ENCODE measurements at regions not wholly inside any gene's neighbourhood (a gene's known extent, or its start where the extent isn't known, plus 50 kb on each side); places are given as distances from the start of the nearest gene placed in this dataset.

DNA sequence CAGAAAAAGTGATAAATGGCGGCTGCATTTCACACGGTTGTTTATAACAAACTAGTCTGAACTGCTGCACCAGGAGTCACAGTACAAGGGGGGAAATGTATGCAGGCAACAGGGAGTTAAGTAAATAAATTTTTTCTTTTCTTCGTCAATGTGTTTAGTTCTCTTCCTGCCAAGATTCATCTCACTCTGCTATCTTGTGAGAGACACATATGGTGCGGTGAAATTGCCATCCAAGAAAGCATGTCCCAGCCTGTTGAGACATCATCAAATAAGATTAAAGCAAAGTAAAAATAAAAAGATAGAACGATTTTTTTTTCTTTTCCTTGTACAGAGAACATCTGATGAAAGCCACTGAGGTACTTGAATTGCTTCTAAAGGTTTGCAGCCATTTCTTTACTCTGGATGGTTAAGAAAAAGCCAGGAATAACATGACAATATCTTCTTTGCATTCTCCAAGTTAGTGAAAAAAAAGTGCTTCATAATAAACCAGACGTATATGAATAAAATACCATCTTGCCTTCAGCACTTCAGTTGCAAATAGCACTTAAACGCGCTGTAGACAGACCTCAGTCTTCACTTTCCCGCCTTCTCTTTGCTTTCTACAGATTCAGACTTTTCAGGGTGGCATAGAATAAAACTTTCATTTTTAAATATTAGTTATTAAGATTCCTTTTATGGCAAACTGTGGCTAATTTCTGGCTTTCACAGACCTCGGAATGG is 506.2 kb upstream of the ZFHX3 start:
- TF ChIP-seq, protein P1, sequence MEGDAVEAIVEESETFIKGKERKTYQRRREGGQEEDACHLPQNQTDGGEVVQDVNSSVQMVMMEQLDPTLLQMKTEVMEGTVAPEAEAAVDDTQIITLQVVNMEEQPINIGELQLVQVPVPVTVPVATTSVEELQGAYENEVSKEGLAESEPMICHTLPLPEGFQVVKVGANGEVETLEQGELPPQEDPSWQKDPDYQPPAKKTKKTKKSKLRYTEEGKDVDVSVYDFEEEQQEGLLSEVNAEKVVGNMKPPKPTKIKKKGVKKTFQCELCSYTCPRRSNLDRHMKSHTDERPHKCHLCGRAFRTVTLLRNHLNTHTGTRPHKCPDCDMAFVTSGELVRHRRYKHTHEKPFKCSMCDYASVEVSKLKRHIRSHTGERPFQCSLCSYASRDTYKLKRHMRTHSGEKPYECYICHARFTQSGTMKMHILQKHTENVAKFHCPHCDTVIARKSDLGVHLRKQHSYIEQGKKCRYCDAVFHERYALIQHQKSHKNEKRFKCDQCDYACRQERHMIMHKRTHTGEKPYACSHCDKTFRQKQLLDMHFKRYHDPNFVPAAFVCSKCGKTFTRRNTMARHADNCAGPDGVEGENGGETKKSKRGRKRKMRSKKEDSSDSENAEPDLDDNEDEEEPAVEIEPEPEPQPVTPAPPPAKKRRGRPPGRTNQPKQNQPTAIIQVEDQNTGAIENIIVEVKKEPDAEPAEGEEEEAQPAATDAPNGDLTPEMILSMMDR (IDR thresholded peaks at IDR 0.05) = no peak
- TF ChIP-seq POLR2A (IDR thresholded peaks at IDR 0.05) = no peak
- no peak for ATAC-seq
- intact Hi-C loops (cut with DNase I) = no loop called here
- Histone ChIP-seq H3K27me3 (peaks cover 0 to 30% (median 0%) of the 10 kb centered on the region in 9 donors), H3K27ac (no peak overlapping the region), H3K4me3 (no peak overlapping the region), H3K9me3 (no peaks in the 10 kb centered on the region), H3K36me3 (no peaks in the 10 kb centered on the region), H3K4me1 (no peaks in the 10 kb centered on the region)
- 74 to 80% (median 77%) methylated on average over 10 of the region's 10 CpGs for WGBS, 4 donors
- no peak for DNase-seq

DNA sequence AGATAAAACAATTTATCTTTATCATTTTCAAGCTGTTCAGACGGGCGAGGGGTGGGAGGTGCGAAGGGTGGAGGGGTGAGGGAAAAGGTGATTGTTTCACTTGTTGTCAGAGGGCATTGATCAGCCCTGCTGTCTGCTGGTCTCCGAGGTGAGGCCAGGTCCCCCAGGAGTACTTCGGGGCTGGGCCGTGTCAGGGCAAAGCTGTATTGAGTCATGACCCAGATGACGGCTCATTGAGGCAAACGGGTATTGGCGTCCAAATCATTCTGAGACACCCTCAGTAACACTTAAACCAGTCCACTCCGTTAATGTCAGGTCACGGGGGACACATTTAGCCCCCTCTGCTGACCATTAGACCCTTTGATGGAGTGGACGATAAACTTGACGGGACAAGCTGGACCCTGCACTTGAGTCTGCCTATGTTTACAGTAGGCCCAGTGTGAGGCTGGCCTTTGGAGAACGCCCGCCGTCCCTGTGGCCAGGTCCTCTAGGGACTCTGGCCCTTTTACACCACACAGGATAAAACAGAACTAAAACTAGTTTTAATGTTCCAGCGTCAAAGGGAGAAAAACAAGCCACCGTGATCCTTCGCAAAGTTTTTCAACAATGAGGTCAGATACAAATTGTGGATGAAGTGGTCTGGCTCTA is 502.2 kb upstream of the ZFHX3 start:
- WGBS, 4 donors = 75 to 81% (median 77%) methylated on average over 19 of the region's 19 CpGs

DNA sequence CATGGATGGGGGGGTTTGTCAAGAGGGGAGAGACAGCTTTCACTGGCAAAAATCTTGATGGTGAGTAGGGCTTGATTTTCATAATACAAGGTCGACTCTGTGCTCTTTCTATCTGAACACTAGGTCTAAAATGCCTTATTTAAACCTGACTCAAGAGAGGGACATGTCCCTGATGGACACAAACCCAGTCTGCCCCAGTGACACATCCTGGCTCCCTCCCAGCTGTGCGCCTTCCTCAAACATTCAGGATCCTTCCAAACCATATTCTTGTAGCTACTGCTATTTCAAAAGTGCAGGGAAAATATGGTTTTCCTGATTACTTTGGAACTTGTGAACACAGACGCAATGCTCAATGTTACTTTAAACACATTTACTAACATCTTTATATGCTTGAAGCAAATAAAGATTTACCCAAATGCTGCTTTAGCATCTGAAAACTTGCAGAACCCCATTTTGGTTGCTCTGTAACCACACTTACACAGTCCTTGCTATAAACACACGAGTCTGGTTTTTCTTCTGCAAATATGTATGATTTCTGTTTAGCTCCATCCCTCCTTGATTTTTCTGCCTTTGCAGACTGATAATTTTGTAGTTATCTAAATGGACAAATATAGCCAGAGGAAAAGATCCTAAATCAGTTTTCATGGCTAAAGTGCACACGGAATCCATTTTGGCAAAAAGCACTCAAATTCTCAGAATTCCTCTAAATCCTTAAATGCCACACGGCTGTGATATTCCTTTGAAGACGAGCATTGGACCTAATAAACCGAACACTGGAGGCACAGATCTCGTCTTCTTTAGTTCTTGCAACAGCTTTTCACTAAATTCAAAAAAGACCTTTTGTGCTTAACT is 499.9 kb upstream of the ZFHX3 start:
- peaks cover 0 to 84% (median 29%) of the 10 kb centered on the region in 9 donors for H3K27me3 ChIP-seq
- 70 to 79% (median 74%) methylated on average over 9 of the region's 9 CpGs for WGBS, 4 donors
- DNase-seq (no peak), ATAC-seq (no peak)
- TF ChIP-seq, protein P1 (IDR thresholded peaks at IDR 0.05) = no peak
- no peak for TF ChIP-seq POLR2A (IDR thresholded peaks at IDR 0.05)
- H3K4me1 ChIP-seq = peaks cover 0 to 10% (median 0%) of the 10 kb centered on the region in 12 donors
- intact Hi-C loops (cut with DNase I) = no loop called here
- no peak overlapping the region for H3K27ac ChIP-seq
- H3K9me3 ChIP-seq = no peaks in the 10 kb centered on the region
- H3K4me3 ChIP-seq = no peak overlapping the region
- no peaks in the 10 kb centered on the region for H3K36me3 ChIP-seq

More for the DNA sequence above, 502.2 kb upstream of the ZFHX3 start:
- intact Hi-C loops (cut with DNase I) = no loop called here
- H3K4me1 ChIP-seq = peaks cover 0 to 10% (median 0%) of the 10 kb centered on the region in 12 donors
- no peak overlapping the region for H3K27ac ChIP-seq
- DNase-seq (no peak), ATAC-seq (no peak)
- TF ChIP-seq, protein P1 (IDR thresholded peaks at IDR 0.05) = no peak
- peaks cover 0 to 67% (median 19%) of the 10 kb centered on the region in 9 donors for H3K27me3 ChIP-seq
- H3K9me3 ChIP-seq = no peaks in the 10 kb centered on the region
- H3K36me3 ChIP-seq = no peaks in the 10 kb centered on the region
- no peak overlapping the region for H3K4me3 ChIP-seq
